CD14-positive monocyte (primary cell): ENCODE measurements at regions not wholly inside any gene's neighbourhood (a gene's known extent, or its start where the extent isn't known, plus 50 kb on each side); places are given as distances from the start of the nearest gene placed in this dataset.
A peak's percentile ranks its signal among the peaks of the same experiment; 100 is the strongest.

Source experiments
- DNase-seq, 3 donors: peaks; one replicate each; pipeline ENCODE4 v3.0.0-alpha.2; 2011 to 2022
- H2AFZ ChIP-seq: 2 replicates; pipeline ENCODE4 v1.6.0; 2012; ENCODE audit warnings: mild to moderate bottlenecking, low read depth, low read length, inconsistent platforms; ENCODE audit not compliant: insufficient read depth, poor library complexity, severe bottlenecking
- H3K27ac ChIP-seq, 2 donors: 1 replicate in 1 of 2; 2 replicates in 1 of 2; pipeline ENCODE4 v1.5.1; 2012 to 2013; ENCODE audit warnings: low read length in 2 of 2, control low read depth in 1 of 2, inconsistent platforms in 1 of 2, low read depth in 1 of 2, mild to moderate bottlenecking in 1 of 2
- H3K27me3 ChIP-seq, 2 donors: one replicate each; pipeline versions ENCODE4 v1.6.0 to v1.6.1; 2011 to 2013; ENCODE audit warnings: low read length in 2 of 2; ENCODE audit not compliant: control insufficient read depth in 2 of 2, insufficient read depth in 2 of 2
- H3K36me3 ChIP-seq, 2 donors: replicated peaks in 1 of 2; 1 replicate in 1 of 2; 2 replicates in 1 of 2; pipeline versions ENCODE4 v1.5.1 to v1.6.1; 2012 to 2013; ENCODE audit warnings: low read length in 2 of 2, control low read depth in 1 of 2, inconsistent platforms in 1 of 2, mild to moderate bottlenecking in 1 of 2; ENCODE audit not compliant: insufficient read depth in 2 of 2, control insufficient read depth in 1 of 2
- H3K4me1 ChIP-seq, 2 donors: 1 replicate in 1 of 2; 2 replicates in 1 of 2; pipeline versions ENCODE4 v1.5.1 to v1.6.1; 2012 to 2013; ENCODE audit warnings: low read length in 2 of 2, control low read depth in 1 of 2, inconsistent platforms in 1 of 2, mild to moderate bottlenecking in 1 of 2, moderate library complexity in 1 of 2; ENCODE audit not compliant: insufficient read depth in 2 of 2, control insufficient read depth in 1 of 2
- H3K4me2 ChIP-seq: replicated peaks from 2 replicates; pipeline ENCODE3; 2012; ENCODE audit warnings: low read length, moderate library complexity, mild to moderate bottlenecking; ENCODE audit not compliant: poor library complexity, severe bottlenecking; ENCODE audit errors: extremely low read depth
- H3K4me3 ChIP-seq, 3 experiments: fragments of 200-600 bp in 1 of 3; sonication (generic) in 1 of 3; replicated peaks in 1 of 3; 1 replicate in 2 of 3; 2 replicates in 1 of 3; pipeline ENCODE4 v1.5.1; 2011 to 2013; ENCODE audit warnings: low read length in 3 of 3, mild to moderate bottlenecking in 3 of 3, control low read depth in 2 of 3, low read depth in 2 of 3, inconsistent platforms in 1 of 3, moderate library complexity in 1 of 3
- H3K79me2 ChIP-seq: 2 replicates; pipeline ENCODE4 v1.6.0; 2012; ENCODE audit warnings: mild to moderate bottlenecking, control low read depth, inconsistent platforms, low read length, moderate library complexity; ENCODE audit not compliant: insufficient read depth
- H3K9ac ChIP-seq: 2 replicates; pipeline ENCODE4 v1.6.0; 2017; ENCODE audit warnings: low read length, mild to moderate bottlenecking; ENCODE audit not compliant: insufficient read depth, poor library complexity, severe bottlenecking
- H3K9me3 ChIP-seq, 2 donors: replicated peaks in 1 of 2; 1 replicate in 1 of 2; 2 replicates in 1 of 2; pipeline versions ENCODE4 v1.5.1 to v1.6.1; 2012 to 2013; ENCODE audit warnings: low read length in 2 of 2, control low read depth in 1 of 2; ENCODE audit not compliant: control insufficient read depth in 1 of 2, insufficient read depth in 1 of 2
- H4K20me1 ChIP-seq: 2 replicates; pipeline ENCODE4 v1.6.0; 2012; ENCODE audit warnings: mild to moderate bottlenecking, low read length, control low read depth, moderate library complexity; ENCODE audit not compliant: insufficient read depth
- H3K27ac Mint-ChIP-seq, 7 donors: one replicate each; pipeline ENCODE4 v1.8.0; 2020; ENCODE audit warnings: mild to moderate bottlenecking in 7 of 7, mixed read lengths in 7 of 7, moderate library complexity in 6 of 7, inconsistent platforms in 2 of 7
- H3K27me3 Mint-ChIP-seq, 3 donors: one replicate each; pipeline ENCODE4 v1.8.0; 2021 to 2022; ENCODE audit warnings: low read depth in 3 of 3, mild to moderate bottlenecking in 3 of 3, mixed read lengths in 3 of 3, moderate library complexity in 3 of 3, inconsistent platforms in 1 of 3
- H3K36me3 Mint-ChIP-seq, 2 donors: one replicate each; pipeline ENCODE4 v1.8.0; 2020; ENCODE audit warnings: mixed read lengths in 2 of 2, inconsistent platforms in 1 of 2, mild to moderate bottlenecking in 1 of 2
- H3K4me1 Mint-ChIP-seq: one replicate; pipeline ENCODE4 v1.8.0; 2020; ENCODE audit warnings: mild to moderate bottlenecking, mixed read lengths
- H3K4me3 Mint-ChIP-seq, 2 donors: one replicate each; pipeline ENCODE4 v1.8.0; 2020; ENCODE audit warnings: mild to moderate bottlenecking in 2 of 2, mixed read lengths in 2 of 2, moderate library complexity in 1 of 2
- H3K9me3 Mint-ChIP-seq, 7 donors: one replicate each; pipeline ENCODE4 v1.8.0; 2020 to 2022; ENCODE audit warnings: mixed read lengths in 7 of 7, mild to moderate bottlenecking in 6 of 7, moderate library complexity in 6 of 7, inconsistent platforms in 2 of 7
- WGBS: methylation state at CpG from one replicate; pipeline ENCODE4 v1.1.5; 2013; ENCODE audit warnings: missing lambda C conversion rate; ENCODE audit not compliant: insufficient coverage; 5-methylcytosine and 5-hydroxymethylcytosine counted together
- intact Hi-C, 2 donors: fragments of 100-400 bp; cut with micrococcal nuclease; formaldehyde crosslinking; loops; one replicate each; pipeline versions ENCODE4 v1.15.0 to v1.15.1; 2023
- TF ChIP-seq, protein P1 (sequence below): fragments of 200-600 bp; IDR thresholded peaks from one replicate; pipeline ENCODE4 v1.8.0; 2022; ENCODE audit warnings: antibody characterized with exemption, mild to moderate bottlenecking

DNA sequence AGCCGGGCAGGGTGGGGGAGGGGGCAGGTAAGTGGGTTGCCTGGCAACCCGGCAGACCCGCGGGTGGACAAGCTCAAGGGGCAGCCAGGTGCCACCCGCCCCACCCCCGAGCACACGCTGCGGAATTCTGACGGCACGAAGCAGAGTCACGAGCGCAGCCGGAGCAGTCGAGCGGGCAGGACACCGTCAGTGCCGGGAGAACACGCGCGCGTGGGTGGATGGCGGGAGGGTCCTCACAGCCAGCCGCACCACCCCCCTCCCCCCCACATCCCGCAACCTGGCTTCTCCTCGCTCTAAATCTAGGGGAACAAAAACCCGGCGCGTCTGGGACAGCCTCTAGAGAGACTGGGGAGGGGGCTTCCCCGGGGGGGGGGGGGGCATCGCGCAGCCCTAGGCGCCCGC, 133.1 kb upstream of the HSD17B12 start:
- H3K4me3 Mint-ChIP-seq: peak overlapping the region in 1 of 2 donors; percentile 67

DNA sequence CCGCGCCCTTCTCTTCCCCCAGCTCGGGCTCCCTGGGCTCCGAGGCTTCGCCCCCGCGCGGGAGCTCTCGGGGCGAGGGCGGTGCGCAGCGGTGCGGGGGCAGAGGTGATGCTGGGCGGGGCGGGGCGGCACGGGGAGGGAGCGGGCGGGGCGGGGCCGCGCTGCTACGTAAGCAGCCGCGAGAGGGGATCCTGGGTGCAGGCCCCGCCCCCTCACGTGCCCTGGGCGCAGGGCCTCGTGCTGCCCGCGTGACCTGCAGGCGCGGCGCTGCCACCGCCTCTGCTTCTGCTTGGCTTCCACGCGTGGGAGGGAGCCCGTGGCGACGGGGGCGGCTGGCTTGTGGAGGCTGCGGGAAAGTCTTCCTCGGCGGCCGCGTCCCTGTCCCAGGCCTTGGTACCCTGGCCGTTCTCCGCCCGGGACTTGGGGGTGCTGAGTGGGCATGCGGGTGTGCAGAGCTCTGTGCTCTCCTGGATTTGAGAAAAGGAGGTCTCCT, 132.6 kb upstream of the HSD17B12 start:
- peaks cover 0 to 4% of the 10 kb centered on the region in 2 donors for H3K9me3 ChIP-seq
- no peak overlapping the region for H2AFZ ChIP-seq
- H3K4me1 ChIP-seq: no peaks in the 10 kb centered on the region
- no peaks in the 10 kb centered on the region for H3K36me3 Mint-ChIP-seq
- H3K27me3 ChIP-seq: peaks cover 7 to 30% of the 10 kb centered on the region in 2 donors
- H3K27ac ChIP-seq: no peak overlapping the region
- no peak overlapping the region for H3K4me2 ChIP-seq
- no peaks in the 10 kb centered on the region for H3K36me3 ChIP-seq
- no peak overlapping the region for H3K27ac Mint-ChIP-seq
- intact Hi-C loops: no loop called here
- TF ChIP-seq, protein P1, sequence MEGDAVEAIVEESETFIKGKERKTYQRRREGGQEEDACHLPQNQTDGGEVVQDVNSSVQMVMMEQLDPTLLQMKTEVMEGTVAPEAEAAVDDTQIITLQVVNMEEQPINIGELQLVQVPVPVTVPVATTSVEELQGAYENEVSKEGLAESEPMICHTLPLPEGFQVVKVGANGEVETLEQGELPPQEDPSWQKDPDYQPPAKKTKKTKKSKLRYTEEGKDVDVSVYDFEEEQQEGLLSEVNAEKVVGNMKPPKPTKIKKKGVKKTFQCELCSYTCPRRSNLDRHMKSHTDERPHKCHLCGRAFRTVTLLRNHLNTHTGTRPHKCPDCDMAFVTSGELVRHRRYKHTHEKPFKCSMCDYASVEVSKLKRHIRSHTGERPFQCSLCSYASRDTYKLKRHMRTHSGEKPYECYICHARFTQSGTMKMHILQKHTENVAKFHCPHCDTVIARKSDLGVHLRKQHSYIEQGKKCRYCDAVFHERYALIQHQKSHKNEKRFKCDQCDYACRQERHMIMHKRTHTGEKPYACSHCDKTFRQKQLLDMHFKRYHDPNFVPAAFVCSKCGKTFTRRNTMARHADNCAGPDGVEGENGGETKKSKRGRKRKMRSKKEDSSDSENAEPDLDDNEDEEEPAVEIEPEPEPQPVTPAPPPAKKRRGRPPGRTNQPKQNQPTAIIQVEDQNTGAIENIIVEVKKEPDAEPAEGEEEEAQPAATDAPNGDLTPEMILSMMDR: no peak
- peak in 1 of 3 donors; percentile 7 for DNase-seq
- peaks cover 3 to 19% (median 8%) of the 10 kb centered on the region in 7 donors for H3K9me3 Mint-ChIP-seq
- no peak overlapping the region for H3K4me3 ChIP-seq
- no peaks in the 10 kb centered on the region for H3K79me2 ChIP-seq
- peaks cover 31 to 42% (median 39%) of the 10 kb centered on the region in 3 donors for H3K27me3 Mint-ChIP-seq
- H3K4me1 Mint-ChIP-seq: peaks cover 9% of the 10 kb centered on the region
- H4K20me1 ChIP-seq: no peaks in the 10 kb centered on the region
- no peak overlapping the region for H3K9ac ChIP-seq
- WGBS: 16% methylated on average over 26 of the region's 51 CpGs
- H3K4me3 Mint-ChIP-seq: peak overlapping the region in 1 of 2 donors; percentile 68

More for the DNA sequence above, 133.1 kb upstream of the HSD17B12 start:
- Histone ChIP-seq H3K79me2 (no peaks in the 10 kb centered on the region), H2AFZ (no peak overlapping the region), H3K4me3 (no peak overlapping the region), H3K27ac (no peak overlapping the region), H3K9me3 (peaks cover 0 to 4% of the 10 kb centered on the region in 2 donors), H3K36me3 (no peaks in the 10 kb centered on the region), H4K20me1 (no peaks in the 10 kb centered on the region), H3K9ac (no peak overlapping the region), H3K4me1 (no peaks in the 10 kb centered on the region), H3K27me3 (peaks cover 7 to 29% of the 10 kb centered on the region in 2 donors), H3K4me2 (no peak overlapping the region)
- TF ChIP-seq, protein P1: no peak
- Mint-ChIP-seq H3K4me1 (peaks cover 9% of the 10 kb centered on the region), H3K9me3 (peaks cover 3 to 19% (median 8%) of the 10 kb centered on the region in 7 donors), H3K36me3 (no peaks in the 10 kb centered on the region), H3K27ac (no peak overlapping the region), H3K27me3 (peaks cover 33 to 41% (median 37%) of the 10 kb centered on the region in 3 donors)
- intact Hi-C loops: no loop called here
- WGBS: 8% methylated on average over 11 of the region's 33 CpGs
- DNase-seq: no peak
